Activated naive CD4-positive, alpha-beta T cell treated with anti-CD3 and anti-CD28 coated beads for 36 hours (primary cell): ENCODE measurements at regions not wholly inside any gene's neighbourhood (a gene's known extent, or its start where the extent isn't known, plus 50 kb on each side); places are given as distances from the start of the nearest gene placed in this dataset.

Experiments used
- CTCF ChIA-PET: fragments of 350-600 bp; sonication (Branson Sonifier 250); formaldehyde crosslinking; loops from one replicate; lab custom pipeline; 2021; ENCODE audit warnings: antibody characterized with exemption; lab: Charles Lee
- DNase-seq: peaks from one replicate; pipeline ENCODE4 v3.0.0-alpha.2; 2020
- H3K27ac Mint-ChIP-seq: one replicate; pipeline ENCODE4 v1.8.0; 2021; ENCODE audit warnings: mild to moderate bottlenecking, mixed read lengths
- H3K27me3 Mint-ChIP-seq: one replicate; pipeline ENCODE4 v1.8.0; 2021; ENCODE audit warnings: low read depth, mixed read lengths
- H3K36me3 Mint-ChIP-seq: one replicate; pipeline ENCODE4 v1.8.0; 2021; ENCODE audit warnings: low read depth, mixed read lengths
- H3K4me1 Mint-ChIP-seq: one replicate; pipeline ENCODE4 v1.8.0; 2021; ENCODE audit warnings: low read depth, mixed read lengths
- H3K4me3 Mint-ChIP-seq: one replicate; pipeline ENCODE4 v1.8.0; 2021; ENCODE audit warnings: mild to moderate bottlenecking, moderate library complexity, mixed read lengths
- H3K9me3 Mint-ChIP-seq: one replicate; pipeline ENCODE4 v1.8.0; 2021; ENCODE audit warnings: mixed read lengths
- intact Hi-C: fragments of 100-400 bp; cut with micrococcal nuclease; formaldehyde crosslinking; loops from one replicate; pipeline ENCODE4 v1.15.1; 2023

- no peak overlapping the region for H3K4me3 Mint-ChIP-seq
- H3K36me3 Mint-ChIP-seq, result no peaks in the 10 kb centered on the region
- no peak overlapping the region for H3K27ac Mint-ChIP-seq
- CTCF ChIA-PET, result no interaction called here
- H3K4me1 Mint-ChIP-seq, result no peaks in the 10 kb centered on the region
- intact Hi-C loops, result no loop called here
- no peaks in the 10 kb centered on the region for H3K9me3 Mint-ChIP-seq
- no peak for DNase-seq
- peaks cover 1% of the 10 kb centered on the region for H3K27me3 Mint-ChIP-seq
Measured at GRCh38 chr5:67297376-67297775, 100.8 kb upstream of the CD180 start.

DNA sequence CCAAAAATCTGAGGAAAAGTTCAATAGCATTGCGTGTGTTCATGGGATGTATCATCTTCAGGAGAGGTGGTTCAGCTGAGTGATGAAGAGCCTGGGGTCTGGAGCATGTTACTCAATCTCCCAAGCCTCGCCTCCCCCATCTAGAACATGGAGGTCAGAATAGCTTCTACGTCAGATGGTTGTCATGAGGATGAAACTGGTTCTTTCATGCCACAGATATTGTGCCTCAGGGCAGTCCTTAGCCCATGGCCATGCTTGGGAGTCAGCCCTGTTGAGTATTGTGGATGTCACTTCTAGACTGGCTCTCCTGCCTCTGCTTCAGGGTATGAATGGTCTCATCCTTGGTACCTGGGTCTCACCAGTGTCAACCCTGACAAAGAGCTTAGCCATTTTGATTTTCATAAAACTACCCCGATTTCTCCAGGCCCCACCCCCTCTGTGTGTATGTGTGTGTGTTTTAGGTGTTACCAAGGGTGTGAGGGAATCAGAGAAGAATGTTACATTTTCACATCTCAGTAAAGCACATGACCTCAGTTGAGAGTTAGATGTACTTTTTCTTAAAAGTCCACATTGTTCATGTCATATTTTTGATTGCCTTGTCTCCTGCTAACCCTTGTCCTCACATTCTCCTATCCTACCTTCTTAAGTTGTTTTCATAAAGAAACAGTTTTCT lies 97.8 kb upstream of the CD180 start:
- H3K4me1 Mint-ChIP-seq, result no peaks in the 10 kb centered on the region
- no peak overlapping the region for H3K27ac Mint-ChIP-seq
- CTCF ChIA-PET, result no interaction called here
- no peaks in the 10 kb centered on the region for H3K36me3 Mint-ChIP-seq
- H3K9me3 Mint-ChIP-seq, result no peaks in the 10 kb centered on the region
- H3K4me3 Mint-ChIP-seq, result no peak overlapping the region
- H3K27me3 Mint-ChIP-seq, result peaks cover 1% of the 10 kb centered on the region
- intact Hi-C loops, result no loop called here
- no peak for DNase-seq

- intact Hi-C loops, result no loop called here
- CTCF ChIA-PET, result no interaction called here
- H3K27me3 Mint-ChIP-seq, result peaks cover 1% of the 10 kb centered on the region
- no peak for DNase-seq
- H3K9me3 Mint-ChIP-seq, result no peaks in the 10 kb centered on the region
- no peaks in the 10 kb centered on the region for H3K36me3 Mint-ChIP-seq
- H3K27ac Mint-ChIP-seq, result no peak overlapping the region
- H3K4me1 Mint-ChIP-seq, result no peaks in the 10 kb centered on the region
- no peak overlapping the region for H3K4me3 Mint-ChIP-seq
Measured at GRCh38 chr5:67293226-67293625, 96.6 kb upstream of the CD180 start.

DNA sequence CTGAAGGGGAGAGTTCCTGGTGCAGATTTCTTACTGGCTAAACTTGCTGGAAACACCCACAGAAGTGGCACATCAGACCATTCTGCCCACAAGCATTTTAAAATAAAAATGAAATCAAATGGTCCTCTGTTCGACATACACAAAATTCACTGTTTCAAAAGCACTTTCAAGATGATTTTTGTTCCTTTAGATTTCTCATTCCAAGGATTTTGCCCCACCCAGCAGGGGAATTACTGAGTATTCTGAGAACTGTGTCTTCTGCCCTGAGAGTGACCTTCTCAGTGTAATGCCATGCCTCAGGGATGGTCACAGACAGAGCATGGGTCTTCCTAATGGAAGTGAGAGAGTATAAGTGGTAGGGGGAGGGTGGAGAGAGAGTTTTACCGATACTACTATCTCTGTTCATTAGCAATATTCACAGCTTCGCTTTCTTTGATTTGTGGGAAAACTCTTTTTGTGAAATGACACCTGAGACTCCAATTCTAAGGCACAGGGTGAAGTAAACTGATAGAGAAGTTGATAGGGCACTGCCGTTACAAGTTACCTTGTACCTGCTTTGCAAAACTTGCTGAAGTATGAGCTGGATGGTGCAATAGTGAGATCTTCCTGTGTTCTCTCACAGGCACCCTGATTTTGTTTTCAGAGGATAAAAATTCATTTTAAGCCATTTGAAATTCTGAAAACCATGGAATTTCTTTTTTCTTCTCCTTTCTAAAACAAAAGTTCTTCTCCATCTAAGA lies 95.8 kb upstream of the CD180 start:
- intact Hi-C loops, result no loop called here
- CTCF ChIA-PET, result interaction anchor here (0.8 kb wide), 1 partner anchor 24 kb away, joined by 3 read pairs; no protein-coding TSS in a partner anchor
- no peak overlapping the region for H3K27ac Mint-ChIP-seq
- H3K27me3 Mint-ChIP-seq, result no peaks in the 10 kb centered on the region
- H3K4me3 Mint-ChIP-seq, result no peak overlapping the region
- no peaks in the 10 kb centered on the region for H3K9me3 Mint-ChIP-seq
- H3K4me1 Mint-ChIP-seq, result no peaks in the 10 kb centered on the region
- H3K36me3 Mint-ChIP-seq, result no peaks in the 10 kb centered on the region
- no peak for DNase-seq

DNA sequence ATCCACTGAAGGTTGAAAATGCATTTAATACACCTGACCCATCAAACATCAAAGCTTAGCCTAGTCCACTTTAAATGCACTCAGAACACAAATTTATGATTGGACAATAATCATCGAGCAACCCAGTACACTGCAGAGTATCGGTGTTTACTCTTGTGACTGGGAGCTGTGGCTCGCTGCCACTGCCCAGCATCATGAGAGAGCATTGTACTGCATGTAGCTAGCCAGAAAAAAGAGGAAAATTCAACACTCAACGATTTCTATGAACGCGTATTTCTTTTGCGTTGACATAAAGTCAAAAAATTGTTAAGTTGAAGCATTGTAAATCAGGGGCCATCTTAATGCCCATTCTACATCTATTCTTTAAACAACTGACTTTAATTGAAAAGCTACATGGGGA lies 95.1 kb upstream of the CD180 start:
- H3K4me1 Mint-ChIP-seq, result no peaks in the 10 kb centered on the region
- no peaks in the 10 kb centered on the region for H3K9me3 Mint-ChIP-seq
- no peaks in the 10 kb centered on the region for H3K36me3 Mint-ChIP-seq
- CTCF ChIA-PET, result interaction anchor here (0.8 kb wide), 1 partner anchor 23 kb away, joined by 3 read pairs; no protein-coding TSS in a partner anchor
- H3K27ac Mint-ChIP-seq, result no peak overlapping the region
- intact Hi-C loops, result no loop called here
- no peak overlapping the region for H3K4me3 Mint-ChIP-seq
- no peak for DNase-seq
- H3K27me3 Mint-ChIP-seq, result no peaks in the 10 kb centered on the region

- Mint-ChIP-seq H3K9me3 (no peaks in the 10 kb centered on the region), H3K36me3 (no peaks in the 10 kb centered on the region), H3K27me3 (no peaks in the 10 kb centered on the region), H3K4me1 (no peaks in the 10 kb centered on the region), H3K4me3 (no peak overlapping the region), H3K27ac (no peak overlapping the region)
- no peak for DNase-seq
- intact Hi-C loops, result no loop called here
- CTCF ChIA-PET, result no interaction called here
Measured at GRCh38 chr5:67291066-67291465, 94.5 kb upstream of the CD180 start.

- DNase-seq, result no peak
- Mint-ChIP-seq H3K27ac (no peak overlapping the region), H3K4me1 (no peaks in the 10 kb centered on the region), H3K4me3 (no peak overlapping the region), H3K9me3 (no peaks in the 10 kb centered on the region), H3K27me3 (no peaks in the 10 kb centered on the region), H3K36me3 (no peaks in the 10 kb centered on the region)
- intact Hi-C loops, result no loop called here
- CTCF ChIA-PET, result no interaction called here
Measured at GRCh38 chr5:67290655-67291054, 94.1 kb upstream of the CD180 start.

DNA sequence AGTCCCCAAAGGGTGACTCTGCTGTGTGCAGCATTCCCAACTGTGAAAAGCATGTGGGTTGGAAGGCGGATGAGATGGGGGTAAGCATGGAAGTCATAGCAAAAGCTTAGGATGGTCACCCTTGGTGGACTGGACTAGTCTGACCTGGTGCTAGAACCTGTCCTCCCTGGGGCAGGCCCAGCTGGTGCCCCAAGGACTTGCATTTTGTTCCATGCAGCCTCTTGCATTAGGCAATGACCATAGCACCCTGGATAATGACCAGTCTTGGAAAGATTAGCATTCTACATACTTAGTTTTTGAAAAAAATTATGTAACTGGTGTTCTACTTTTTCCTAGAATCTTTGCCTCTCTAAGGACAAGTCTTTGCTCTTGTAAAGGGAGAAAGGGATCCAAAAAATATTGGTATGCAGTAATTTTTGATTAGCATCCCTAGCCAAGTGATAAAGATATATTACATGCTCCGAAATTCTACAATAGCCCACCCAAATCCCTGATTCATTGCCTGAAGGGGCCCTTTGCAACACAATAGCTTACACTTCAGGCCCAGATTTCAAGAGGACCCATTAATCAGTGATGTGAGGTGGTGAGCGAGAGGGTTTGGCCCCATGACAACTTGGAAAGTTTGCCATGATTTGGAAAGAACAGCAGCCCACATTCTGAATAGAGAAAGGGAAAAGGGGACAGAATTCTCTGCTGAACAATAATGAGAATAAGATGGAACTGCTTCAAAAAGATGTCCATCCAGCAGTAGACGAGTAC lies 93.3 kb upstream of the CD180 start:
- no peak for DNase-seq
- Mint-ChIP-seq H3K9me3 (no peaks in the 10 kb centered on the region), H3K27me3 (no peaks in the 10 kb centered on the region), H3K27ac (no peak overlapping the region), H3K4me1 (no peaks in the 10 kb centered on the region), H3K4me3 (no peak overlapping the region), H3K36me3 (no peaks in the 10 kb centered on the region)
- intact Hi-C loops, result no loop called here
- CTCF ChIA-PET, result interaction anchor here (0.6 to 1.5 kb wide), 2 partner anchors 44 to 964 kb away, joined by 3 to 4 read pairs; no protein-coding TSS in a partner anchor

GRCh38 chr5:67287510-67288268 lies 91.1 kb upstream of the CD180 start:
- no peaks in the 10 kb centered on the region for H3K36me3 Mint-ChIP-seq
- CTCF ChIA-PET, result interaction anchor here (0.9 kb wide), 1 partner anchor 31 kb away, joined by 3 read pairs; no protein-coding TSS in a partner anchor
- no peaks in the 10 kb centered on the region for H3K4me1 Mint-ChIP-seq
- no peaks in the 10 kb centered on the region for H3K27me3 Mint-ChIP-seq
- intact Hi-C loops, result no loop called here
- H3K4me3 Mint-ChIP-seq, result no peak overlapping the region
- no peak for DNase-seq
- no peaks in the 10 kb centered on the region for H3K9me3 Mint-ChIP-seq
- H3K27ac Mint-ChIP-seq, result no peak overlapping the region

DNA sequence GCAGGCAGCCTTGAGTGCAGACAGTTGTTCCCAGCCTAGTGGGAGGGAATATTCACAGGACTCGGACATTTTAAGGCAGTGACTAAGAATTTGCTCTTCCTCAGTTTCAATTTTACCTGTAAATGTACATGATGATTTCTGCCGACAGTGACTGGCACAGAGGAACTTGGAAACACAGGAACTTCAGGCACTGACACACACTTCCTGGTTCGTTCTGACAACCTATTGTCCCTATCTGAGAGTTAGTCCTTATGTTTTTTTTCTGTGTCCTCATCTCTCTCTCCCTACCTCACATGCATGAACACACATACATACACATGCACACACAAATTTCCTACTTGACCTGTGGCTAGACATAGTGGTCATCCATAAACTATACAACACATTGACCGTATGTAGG lies 89.4 kb upstream of the CD180 start:
- no peak for DNase-seq
- CTCF ChIA-PET, result no interaction called here
- Mint-ChIP-seq H3K27me3 (no peaks in the 10 kb centered on the region), H3K4me1 (no peaks in the 10 kb centered on the region), H3K27ac (no peak overlapping the region), H3K9me3 (no peaks in the 10 kb centered on the region), H3K4me3 (no peak overlapping the region), H3K36me3 (no peaks in the 10 kb centered on the region)
- intact Hi-C loops, result no loop called here

DNA sequence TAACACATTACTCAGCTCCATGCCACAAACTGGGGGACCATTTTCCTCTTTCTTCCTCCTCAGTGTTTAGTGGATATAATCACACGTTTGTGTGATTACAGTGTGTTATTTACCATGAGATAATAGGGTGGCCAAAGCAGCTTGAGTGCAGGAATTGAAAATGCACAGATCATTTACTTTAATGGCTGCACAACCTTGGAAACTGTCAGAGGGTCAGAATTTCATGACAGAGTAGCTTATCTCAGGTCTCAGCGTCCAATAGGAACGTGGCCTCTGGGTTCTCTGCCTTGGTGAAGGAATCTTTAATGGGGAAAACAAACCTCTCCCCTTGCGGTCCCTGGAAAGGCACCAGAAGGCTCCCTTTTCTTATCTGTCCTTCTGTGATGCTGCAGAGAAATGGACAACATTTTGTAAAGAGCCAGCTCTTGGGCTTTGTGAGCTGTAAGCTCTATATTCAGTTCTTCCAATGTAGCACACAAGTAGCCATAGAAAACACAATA lies 87.4 kb upstream of the CD180 start:
- Mint-ChIP-seq H3K9me3 (peaks cover 7% of the 10 kb centered on the region), H3K27ac (no peak overlapping the region), H3K4me3 (no peak overlapping the region), H3K36me3 (no peaks in the 10 kb centered on the region), H3K27me3 (no peaks in the 10 kb centered on the region), H3K4me1 (no peaks in the 10 kb centered on the region)
- CTCF ChIA-PET, result interaction anchor here (1.0 kb wide), 2 partner anchors 19 to 38 kb away, joined by 3 to 7 read pairs; no protein-coding TSS in a partner anchor
- no peak for DNase-seq
- intact Hi-C loops, result no loop called here
